Caco-2 (cell line): ENCODE measurements at regions not wholly inside any gene's neighbourhood (a gene's known extent, or its start where the extent isn't known, plus 50 kb on each side); places are given as distances from the start of the nearest gene placed in this dataset.

Experiments used
- BruUV-seq: library from RNA; stranded (reverse); fragments of 400-500 nt; replicated peaks from 2 replicates; lab custom pipeline; 2021; lab: Mats Ljungman, UMichigan
- CTCF ChIA-PET: fragments of 300-600 bp; sonication (Branson Sonifier 250); formaldehyde crosslinking; loops from one replicate; lab custom pipeline; 2022; ENCODE audit warnings: antibody characterized with exemption; lab: Charles Lee
- POLR2A ChIA-PET: fragments of 300-600 bp; sonication (Branson Sonifier 250); formaldehyde crosslinking; loops from one replicate; lab custom pipeline; 2022; ENCODE audit warnings: antibody characterized with exemption; lab: Charles Lee
- DNase-seq, 2 experiments: peaks; one replicate each; pipeline versions ENCODE4 v3.0.0 to v3.0.0-alpha.2; 2020 to 2022
- H3K27me3 ChIP-seq: replicated peaks from 2 replicates; pipeline ENCODE4 v1.6.0; 2011; ENCODE audit warnings: low read length; ENCODE audit not compliant: control insufficient read depth, insufficient read depth
- H3K36me3 ChIP-seq: 2 replicates; pipeline ENCODE4 v1.5.1; 2011; ENCODE audit warnings: low read length; ENCODE audit not compliant: control insufficient read depth, insufficient read depth
- H3K4me1 ChIP-seq: fragments of 250-450 bp; sonication (Bioruptor Pico); 2 replicates; pipeline ENCODE4 v1.5.1; 2020; ENCODE audit warnings: mild to moderate bottlenecking
- H3K4me3 ChIP-seq: 2 replicates; pipeline ENCODE4 v1.5.1; 2011; ENCODE audit warnings: low read depth, mild to moderate bottlenecking, control low read depth, low read length
- H3K9me3 ChIP-seq: fragments of 250-450 bp; sonication (Bioruptor Pico); 2 replicates; pipeline ENCODE4 v1.5.1; 2020; ENCODE audit warnings: mild to moderate bottlenecking, moderate library complexity
- H3K27ac Mint-ChIP-seq: one replicate; pipeline ENCODE4 v1.8.0; 2022; ENCODE audit warnings: mixed read lengths; ENCODE audit not compliant: unreplicated experiment
- H3K27me3 Mint-ChIP-seq: one replicate; pipeline ENCODE4 v1.8.0; 2022; ENCODE audit warnings: mixed read lengths; ENCODE audit not compliant: insufficient read depth, unreplicated experiment
- H3K36me3 Mint-ChIP-seq: one replicate; pipeline ENCODE4 v1.8.0; 2022; ENCODE audit warnings: mild to moderate bottlenecking, mixed read lengths; ENCODE audit not compliant: insufficient read depth, unreplicated experiment
- H3K4me1 Mint-ChIP-seq: one replicate; pipeline ENCODE4 v1.8.0; 2022; ENCODE audit warnings: low read depth, mixed read lengths; ENCODE audit not compliant: unreplicated experiment
- H3K4me3 Mint-ChIP-seq: one replicate; pipeline ENCODE4 v1.8.0; 2022; ENCODE audit warnings: mild to moderate bottlenecking, moderate library complexity, mixed read lengths; ENCODE audit not compliant: unreplicated experiment
- H3K9me3 Mint-ChIP-seq: one replicate; pipeline ENCODE4 v1.8.0; 2022; ENCODE audit warnings: mixed read lengths; ENCODE audit not compliant: unreplicated experiment
- intact Hi-C: fragments of 100-400 bp; cut with micrococcal nuclease; formaldehyde crosslinking; loops from one replicate; pipeline ENCODE4 v1.10.0; 2022; ENCODE audit not compliant: unreplicated experiment
- TF ChIP-seq, protein P1 (sequence below), 2 experiments: fragments of 200-600 bp in 1 of 2; IDR thresholded peaks; 1 replicate in 1 of 2; 2 replicates in 1 of 2; pipeline versions ENCODE4 v1.5.1 to v1.8.0; 2011 to 2022; ENCODE audit warnings: antibody characterized with exemption in 1 of 2, control low read depth in 1 of 2, inconsistent platforms in 1 of 2, low read depth in 1 of 2, low read length in 1 of 2, mild to moderate bottlenecking in 1 of 2, moderate library complexity in 1 of 2; ENCODE audit not compliant: insufficient read depth in 1 of 2, severe bottlenecking in 1 of 2, unreplicated experiment in 1 of 2

DNA sequence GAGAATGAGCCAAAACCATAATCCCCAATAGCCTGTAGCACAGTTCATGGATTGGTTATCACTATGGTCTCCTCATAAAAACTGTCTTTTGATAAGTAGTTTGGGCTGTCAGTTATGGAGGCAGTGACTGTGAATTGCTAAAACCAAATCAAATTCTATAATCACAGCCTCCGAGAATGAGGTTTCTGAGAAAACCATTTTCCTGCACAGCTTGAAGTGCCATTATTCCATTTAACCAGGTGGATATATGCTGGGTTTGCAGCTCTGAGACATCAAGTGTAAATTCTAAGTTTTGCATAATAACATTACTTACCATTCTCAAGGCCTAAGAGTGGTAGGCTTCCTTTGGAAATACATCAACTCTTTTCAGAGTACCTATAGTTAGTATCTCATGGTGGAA, 485.4 kb downstream of the FRK start:
- DNase-seq: no peak
- Mint-ChIP-seq H3K36me3 (no peaks in the 10 kb centered on the region), H3K27ac (no peak overlapping the region), H3K9me3 (no peaks in the 10 kb centered on the region), H3K4me3 (no peak overlapping the region), H3K4me1 (no peaks in the 10 kb centered on the region), H3K27me3 (no peaks in the 10 kb centered on the region)
- POLR2A ChIA-PET: no interaction called here
- CTCF ChIA-PET: no interaction called here
- Histone ChIP-seq H3K4me3 (no peak overlapping the region), H3K27me3 (no peaks in the 10 kb centered on the region), H3K36me3 (no peaks in the 10 kb centered on the region), H3K9me3 (no peaks in the 10 kb centered on the region), H3K4me1 (no peaks in the 10 kb centered on the region)
- no TSS peak for BruUV-seq
- intact Hi-C loops: no loop called here
- TF ChIP-seq, protein P1, sequence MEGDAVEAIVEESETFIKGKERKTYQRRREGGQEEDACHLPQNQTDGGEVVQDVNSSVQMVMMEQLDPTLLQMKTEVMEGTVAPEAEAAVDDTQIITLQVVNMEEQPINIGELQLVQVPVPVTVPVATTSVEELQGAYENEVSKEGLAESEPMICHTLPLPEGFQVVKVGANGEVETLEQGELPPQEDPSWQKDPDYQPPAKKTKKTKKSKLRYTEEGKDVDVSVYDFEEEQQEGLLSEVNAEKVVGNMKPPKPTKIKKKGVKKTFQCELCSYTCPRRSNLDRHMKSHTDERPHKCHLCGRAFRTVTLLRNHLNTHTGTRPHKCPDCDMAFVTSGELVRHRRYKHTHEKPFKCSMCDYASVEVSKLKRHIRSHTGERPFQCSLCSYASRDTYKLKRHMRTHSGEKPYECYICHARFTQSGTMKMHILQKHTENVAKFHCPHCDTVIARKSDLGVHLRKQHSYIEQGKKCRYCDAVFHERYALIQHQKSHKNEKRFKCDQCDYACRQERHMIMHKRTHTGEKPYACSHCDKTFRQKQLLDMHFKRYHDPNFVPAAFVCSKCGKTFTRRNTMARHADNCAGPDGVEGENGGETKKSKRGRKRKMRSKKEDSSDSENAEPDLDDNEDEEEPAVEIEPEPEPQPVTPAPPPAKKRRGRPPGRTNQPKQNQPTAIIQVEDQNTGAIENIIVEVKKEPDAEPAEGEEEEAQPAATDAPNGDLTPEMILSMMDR (IDR thresholded peaks at IDR 0.05; ENCODE audit: insufficient read depth in 1 of 2, low read depth in 1 of 2, low read length in 1 of 2, severe bottlenecking in 1 of 2, unreplicated experiment in 1 of 2): no peak

DNA sequence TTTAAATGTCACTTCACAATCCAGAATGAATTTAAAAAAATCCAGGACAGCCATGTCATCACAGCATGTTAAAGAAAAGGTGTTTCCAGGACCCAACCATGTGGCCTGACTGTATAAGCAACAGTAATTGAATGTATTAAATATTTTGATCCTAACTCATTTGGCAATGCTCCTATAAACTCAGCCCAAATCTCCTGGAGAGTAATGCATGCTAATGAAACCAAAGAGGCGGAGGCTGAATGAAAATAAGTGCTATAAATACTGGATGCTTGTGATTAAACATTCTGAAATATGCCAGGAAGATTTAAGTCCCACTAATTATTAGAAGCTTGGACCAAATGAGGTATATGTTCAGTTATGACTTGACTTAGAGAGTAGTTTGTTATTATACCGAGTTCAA, 486.8 kb downstream of the FRK start:
- POLR2A ChIA-PET: no interaction called here
- BruUV-seq: no TSS peak

DNA sequence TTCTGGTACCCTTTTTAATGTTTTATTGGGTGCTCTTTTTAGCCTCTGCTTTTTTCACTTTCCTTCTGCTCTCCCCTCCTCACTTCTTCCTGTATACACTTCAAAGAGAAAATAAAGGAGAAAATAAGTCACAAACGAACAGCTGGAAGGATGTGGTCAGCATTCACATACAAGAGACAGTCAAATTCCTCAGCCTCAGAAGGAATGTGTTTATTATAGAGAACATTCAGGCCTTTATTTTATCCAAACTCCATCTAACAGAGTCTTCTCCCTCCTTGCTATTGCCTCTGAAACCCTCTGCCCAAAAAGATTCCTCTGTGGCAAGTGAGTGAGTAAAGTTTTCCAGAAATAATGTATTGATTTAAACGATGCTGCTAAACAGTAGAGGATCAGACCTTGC, 490.4 kb downstream of the FRK start:
- POLR2A ChIA-PET: no interaction called here
- Mint-ChIP-seq H3K36me3 (no peaks in the 10 kb centered on the region), H3K27ac (no peak overlapping the region)

More for the DNA sequence above, 486.8 kb downstream of the FRK start:
- Histone ChIP-seq H3K4me1 (no peaks in the 10 kb centered on the region), H3K9me3 (no peaks in the 10 kb centered on the region), H3K36me3 (no peaks in the 10 kb centered on the region), H3K4me3 (no peak overlapping the region), H3K27me3 (no peaks in the 10 kb centered on the region)
- Mint-ChIP-seq H3K9me3 (peaks cover 3% of the 10 kb centered on the region), H3K4me1 (no peaks in the 10 kb centered on the region), H3K27ac (no peak overlapping the region), H3K4me3 (no peak overlapping the region), H3K27me3 (no peaks in the 10 kb centered on the region), H3K36me3 (no peaks in the 10 kb centered on the region)
- intact Hi-C loops: no loop called here
- DNase-seq: no peak
- CTCF ChIA-PET: no interaction called here
- TF ChIP-seq, protein P1 (IDR thresholded peaks at IDR 0.05; ENCODE audit: insufficient read depth in 1 of 2, low read depth in 1 of 2, low read length in 1 of 2, severe bottlenecking in 1 of 2, unreplicated experiment in 1 of 2): no peak

More for the DNA sequence above, 490.4 kb downstream of the FRK start:
- Histone ChIP-seq H3K27me3 (no peaks in the 10 kb centered on the region), H3K9me3 (no peaks in the 10 kb centered on the region), H3K36me3 (no peaks in the 10 kb centered on the region), H3K4me3 (no peak overlapping the region), H3K4me1 (no peaks in the 10 kb centered on the region)
- Mint-ChIP-seq H3K27me3 (no peaks in the 10 kb centered on the region), H3K4me3 (no peak overlapping the region), H3K9me3 (peaks cover 9% of the 10 kb centered on the region), H3K4me1 (no peaks in the 10 kb centered on the region)
- intact Hi-C loops: no loop called here
- no TSS peak for BruUV-seq
- CTCF ChIA-PET: no interaction called here
- no peak for DNase-seq
- TF ChIP-seq, protein P1 (IDR thresholded peaks at IDR 0.05; ENCODE audit: insufficient read depth in 1 of 2, low read depth in 1 of 2, low read length in 1 of 2, severe bottlenecking in 1 of 2, unreplicated experiment in 1 of 2): no peak
